ENCODE measurements at regions not wholly inside any gene's neighbourhood (a gene's known extent, or its start where the extent isn't known, plus 50 kb on each side); places are given as distances from the start of the nearest gene placed in this dataset.

GRCh38 chr5:45189481-45189880 is 380.7 kb downstream of the MRPS30 start:
- TF ChIP-seq CTCF (IDR thresholded peaks at IDR 0.05; ENCODE audit: borderline replicate concordance, insufficient read depth, low read depth, low read length) = no peak
- H3K4me3 ChIP-seq (ENCODE audit: low read depth, low read length) = no peak overlapping the region

DNA sequence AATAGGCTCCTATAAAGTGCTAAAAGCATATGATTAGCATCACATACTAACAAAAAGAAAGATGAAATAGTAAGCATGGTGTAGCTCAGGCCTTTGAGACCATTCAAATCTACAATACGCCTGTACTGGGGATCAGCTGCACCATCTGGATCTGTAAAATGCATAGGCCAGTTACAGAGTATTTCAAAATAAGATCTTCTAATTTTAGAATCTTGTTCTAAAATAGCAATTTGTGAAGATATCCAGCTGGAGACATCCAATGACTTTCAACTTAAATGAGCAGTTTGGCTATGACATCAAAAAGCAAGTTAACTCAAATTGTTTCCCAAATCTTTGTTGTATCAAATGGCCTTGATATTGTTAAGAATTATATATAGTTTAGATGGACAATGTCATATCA is 386.3 kb downstream of the MRPS30 start:
- H3K4me3 ChIP-seq (ENCODE audit: low read depth, low read length) = no peak overlapping the region
- TF ChIP-seq CTCF (IDR thresholded peaks at IDR 0.05; ENCODE audit: borderline replicate concordance, insufficient read depth, low read depth, low read length) = no peak
